Erythroblast (primary cell): ENCODE measurements at regions not wholly inside any gene's neighbourhood (a gene's known extent, or its start where the extent isn't known, plus 50 kb on each side); places are given as distances from the start of the nearest gene placed in this dataset.

Experiments
- GATA1 ChIP-seq: IDR thresholded peaks from 2 replicates; pipeline ENCODE4 v1.6.1; 2011; ENCODE audit warnings: low read depth, mild to moderate bottlenecking, control low read depth, low read length, moderate library complexity
- POLR2A ChIP-seq: IDR thresholded peaks from 2 replicates; pipeline ENCODE4 v1.6.1; 2011; ENCODE audit warnings: mild to moderate bottlenecking, low read length

GRCh38 chr3:194197981-194198695, 62.2 kb downstream of the HES1 start:
- TF ChIP-seq POLR2A (no peak), GATA1 (no peak)
